SK-N-DZ (cell line): ENCODE measurements at regions not wholly inside any gene's neighbourhood (a gene's known extent, or its start where the extent isn't known, plus 50 kb on each side); places are given as distances from the start of the nearest gene placed in this dataset.

ENCODE experiments used
- DNase-seq: peaks from one replicate; pipeline ENCODE4 v3.0.0-alpha.2; 2015; ENCODE audit warnings: low spot score

- no peak for DNase-seq
Observed at GRCh38 chr14:34218881-34219280, 243.2 kb downstream of the SPTSSA start.

GRCh38 chr14:34214961-34215360, 247.1 kb downstream of the SPTSSA start:
- no peak for DNase-seq

DNA sequence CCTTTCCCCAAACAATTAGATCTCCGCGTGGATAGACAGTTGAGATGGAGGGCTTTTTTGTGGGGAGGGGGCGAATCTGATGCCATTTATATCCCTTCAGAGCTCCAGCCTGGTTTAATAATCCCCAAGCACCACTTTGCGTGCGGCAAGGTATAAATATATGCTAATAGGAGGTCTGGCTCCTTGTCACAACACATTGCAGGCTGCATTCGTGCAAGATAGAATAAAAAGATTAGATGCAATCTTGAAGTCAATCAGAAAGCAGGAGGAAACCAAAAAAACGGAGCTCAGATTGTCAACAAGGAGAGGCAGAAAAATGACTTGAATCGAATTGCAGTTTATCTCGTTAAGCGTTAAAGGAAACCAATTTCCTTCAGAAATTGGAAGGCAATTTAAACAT, 248.7 kb downstream of the SPTSSA start:
- DNase-seq, result no peak

GRCh38 chr14:34212172-34212929, 249.7 kb downstream of the SPTSSA start:
- DNase-seq, result no peak

GRCh38 chr14:34211732-34212131, 250.3 kb downstream of the SPTSSA start:
- DNase-seq, result no peak

GRCh38 chr14:34208532-34208931, 253.5 kb downstream of the SPTSSA start:
- DNase-seq, result no peak

GRCh38 chr14:34205799-34206198, 254.9 kb upstream of the EGLN3 start:
- DNase-seq, result no peak

DNA sequence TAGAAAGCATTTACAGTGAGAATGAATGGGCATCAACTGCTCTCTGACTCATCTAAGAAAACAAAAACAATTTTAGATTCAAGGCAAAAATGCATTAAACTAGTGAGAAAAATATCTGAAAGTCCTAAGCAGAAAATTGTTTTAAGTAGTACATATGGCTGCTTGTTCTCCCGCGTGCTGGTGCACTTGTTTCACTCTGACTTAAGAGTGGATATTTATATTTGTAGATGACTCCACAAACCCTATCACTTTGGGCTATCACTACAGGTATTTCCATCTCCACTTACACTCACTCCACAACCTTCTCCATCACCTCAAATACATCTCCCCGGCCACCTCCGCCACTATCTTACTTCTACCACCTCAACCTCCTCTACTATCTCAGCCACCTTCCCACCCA, 253.9 kb upstream of the EGLN3 start:
- no peak for DNase-seq

- DNase-seq, result no peak
Observed at GRCh38 chr14:34203251-34203722, 252.4 kb upstream of the EGLN3 start.

DNA sequence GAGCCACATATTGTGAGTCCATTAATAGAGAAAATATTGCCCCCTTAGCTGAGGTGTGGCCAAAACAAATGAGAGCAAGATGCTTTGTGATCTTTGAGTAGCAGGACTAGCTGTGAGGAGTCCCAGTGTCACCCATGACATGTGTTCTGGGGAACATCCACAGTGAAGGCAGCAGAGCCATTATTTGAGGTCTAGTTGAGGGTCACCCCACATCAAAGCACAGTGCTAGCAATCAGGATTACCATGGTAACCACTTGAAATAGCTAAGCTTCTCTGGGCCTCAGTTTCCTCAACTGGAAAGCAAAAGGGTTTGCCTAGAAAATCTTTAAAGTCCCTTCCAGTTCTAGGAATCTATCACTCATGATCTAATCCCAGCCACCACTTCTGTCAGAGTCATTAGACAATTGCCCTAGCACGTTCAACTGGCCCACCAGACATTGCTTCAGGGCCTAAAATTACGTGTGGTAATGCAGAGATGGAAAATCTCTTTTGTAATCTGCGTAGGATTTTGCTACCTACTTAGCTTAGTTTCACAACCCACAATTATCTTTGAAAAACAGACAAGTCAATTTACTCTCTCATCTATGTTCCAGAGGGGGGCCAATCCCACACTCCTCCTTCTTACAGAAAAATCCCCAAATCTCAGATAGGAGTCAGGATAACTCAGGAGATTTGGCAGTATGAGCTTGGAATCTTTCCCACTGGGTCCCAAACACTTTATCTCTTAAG, 251.2 kb upstream of the EGLN3 start:
- DNase-seq, result no peak

DNA sequence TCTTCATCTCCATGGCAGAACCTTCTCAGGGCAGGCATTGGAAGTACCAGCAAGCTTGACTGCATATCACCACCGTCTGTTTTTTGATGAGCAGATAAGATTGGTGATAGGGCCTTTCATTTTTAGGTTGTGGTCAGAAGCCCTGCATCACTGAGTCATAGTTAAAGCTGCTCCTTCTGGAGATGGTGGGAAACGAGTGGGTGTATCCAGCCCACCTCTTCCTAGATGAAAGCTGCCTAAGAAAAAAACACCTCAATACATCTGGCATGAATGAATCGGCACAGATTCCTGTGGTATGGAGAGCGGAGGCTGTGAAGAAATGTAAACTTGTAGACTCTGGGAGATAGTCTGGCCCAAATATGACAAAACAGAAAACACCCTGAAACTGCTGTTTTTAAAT, 248.7 kb upstream of the EGLN3 start:
- no peak for DNase-seq

DNA sequence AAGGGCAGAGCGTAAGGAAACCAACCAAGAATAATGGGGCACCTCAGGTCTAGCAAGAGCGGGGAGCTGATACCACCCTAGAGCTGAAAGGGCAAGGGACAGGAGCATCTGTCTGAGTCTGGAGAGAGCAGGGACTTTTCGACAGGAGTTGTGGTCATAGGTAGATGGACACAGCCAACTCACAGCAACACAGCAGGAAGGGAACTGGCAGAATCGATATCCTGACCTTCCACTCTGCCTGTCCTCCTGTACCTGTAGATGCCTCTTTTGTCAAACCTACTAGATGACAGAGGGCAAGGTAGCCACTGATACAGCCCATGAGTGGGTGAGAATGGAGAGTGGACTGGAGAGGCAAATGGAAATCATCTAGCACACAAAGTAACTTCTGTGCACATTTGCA, 247.2 kb upstream of the EGLN3 start:
- no peak for DNase-seq

DNA sequence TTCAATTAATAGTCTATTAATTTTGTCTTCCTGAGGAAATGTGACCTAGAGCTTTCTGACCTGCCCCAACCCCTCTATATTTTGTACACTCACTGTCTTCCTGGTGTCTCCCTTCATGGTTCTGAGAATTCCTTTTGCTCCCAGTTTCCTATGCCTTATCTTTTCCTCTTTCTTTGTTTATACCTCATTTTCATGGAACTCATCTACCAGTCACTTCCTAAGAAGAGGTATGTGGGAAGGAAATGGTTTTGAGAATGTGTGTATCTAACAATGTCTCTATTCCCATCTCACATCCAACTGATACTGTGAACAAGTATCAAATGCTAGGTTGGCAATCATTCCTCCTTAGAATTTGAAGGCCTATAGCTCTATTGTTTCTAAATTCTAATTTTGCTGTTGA, 245.1 kb upstream of the EGLN3 start:
- no peak for DNase-seq

GRCh38 chr14:34190717-34191116, 239.8 kb upstream of the EGLN3 start:
- no peak for DNase-seq

DNA sequence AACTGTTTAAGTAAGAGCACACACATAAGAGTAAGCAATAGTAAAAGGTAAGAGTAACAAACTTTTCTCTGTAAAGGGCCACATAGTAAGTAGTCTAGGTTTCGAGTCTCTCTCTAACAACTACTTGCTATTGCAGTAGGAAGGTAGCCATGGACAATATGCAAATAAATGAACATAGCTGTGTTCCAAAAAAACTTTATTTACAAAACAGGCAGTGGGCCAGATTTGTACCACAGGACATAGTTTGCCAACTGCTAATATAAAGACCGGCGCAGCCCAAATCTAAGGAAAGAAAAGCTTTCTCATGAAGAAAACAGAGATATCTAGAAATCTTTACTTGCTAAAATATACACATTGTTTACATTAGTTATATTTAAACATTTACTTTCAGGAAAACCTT, 239.0 kb upstream of the EGLN3 start:
- DNase-seq, result no peak

GRCh38 chr14:34187519-34188044, 236.7 kb upstream of the EGLN3 start:
- DNase-seq, result no peak

- DNase-seq, result no peak
Observed at GRCh38 chr14:34187061-34187460, 236.2 kb upstream of the EGLN3 start.

DNA sequence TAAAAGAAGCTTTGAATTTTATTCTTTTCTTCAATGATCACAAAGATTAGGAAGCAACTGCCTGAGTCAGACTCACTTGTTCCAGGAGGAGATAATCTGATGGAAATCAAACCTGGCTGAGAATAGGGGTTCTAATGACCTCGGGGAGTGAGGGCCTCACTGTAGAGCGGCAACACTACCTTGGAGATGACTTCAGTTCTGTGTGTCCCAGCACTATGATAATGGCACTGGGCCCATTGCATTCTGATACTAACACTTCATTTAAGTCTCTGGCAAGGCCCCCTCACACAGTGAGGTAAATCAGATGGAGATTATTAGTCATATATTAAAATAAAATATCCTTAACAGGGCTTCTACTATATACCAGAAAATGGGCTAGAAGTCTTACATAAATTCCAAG, 233.3 kb upstream of the EGLN3 start:
- DNase-seq, result no peak

DNA sequence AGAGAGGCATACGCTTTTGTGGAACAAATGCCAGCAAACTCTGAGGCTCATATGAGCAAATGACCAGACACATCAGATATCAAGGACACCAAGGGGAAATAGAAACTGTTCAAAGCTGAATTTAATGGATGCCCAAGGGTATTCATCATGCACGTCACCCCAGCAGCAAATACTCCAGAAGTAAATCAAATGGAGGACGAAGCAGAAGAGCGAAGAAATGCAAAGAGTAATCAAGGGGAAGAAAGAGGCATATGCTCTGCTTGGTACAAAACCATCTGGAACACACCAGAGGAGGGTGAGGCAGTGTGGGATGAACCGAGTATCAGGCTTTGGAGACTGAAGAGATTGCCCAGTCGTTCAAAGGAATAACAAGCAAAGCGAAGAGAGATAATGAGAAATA, 232.6 kb upstream of the EGLN3 start:
- DNase-seq, result no peak

- DNase-seq, result no peak
Observed at GRCh38 chr14:34181338-34181737, 230.5 kb upstream of the EGLN3 start.

DNA sequence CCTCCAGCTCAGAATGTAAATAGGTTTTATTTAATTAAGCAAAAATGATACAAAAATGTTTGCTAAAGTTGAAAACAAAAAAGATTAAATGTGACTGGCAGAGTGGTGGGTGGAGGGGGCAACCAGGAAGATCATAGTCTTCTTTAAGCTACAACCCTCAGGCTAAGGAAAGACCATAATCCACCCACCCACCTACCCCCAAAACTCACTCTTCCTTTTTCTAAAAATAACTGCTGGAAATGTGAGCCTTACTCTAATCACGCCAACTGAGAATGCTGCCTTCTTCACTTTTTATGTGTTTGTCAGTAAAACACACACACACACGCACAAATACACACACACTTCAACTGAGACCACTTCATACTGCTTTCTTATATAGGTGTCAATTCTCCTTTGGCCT, 230.0 kb upstream of the EGLN3 start:
- DNase-seq, result no peak

GRCh38 chr14:34180434-34180833, 229.6 kb upstream of the EGLN3 start:
- DNase-seq, result no peak

DNA sequence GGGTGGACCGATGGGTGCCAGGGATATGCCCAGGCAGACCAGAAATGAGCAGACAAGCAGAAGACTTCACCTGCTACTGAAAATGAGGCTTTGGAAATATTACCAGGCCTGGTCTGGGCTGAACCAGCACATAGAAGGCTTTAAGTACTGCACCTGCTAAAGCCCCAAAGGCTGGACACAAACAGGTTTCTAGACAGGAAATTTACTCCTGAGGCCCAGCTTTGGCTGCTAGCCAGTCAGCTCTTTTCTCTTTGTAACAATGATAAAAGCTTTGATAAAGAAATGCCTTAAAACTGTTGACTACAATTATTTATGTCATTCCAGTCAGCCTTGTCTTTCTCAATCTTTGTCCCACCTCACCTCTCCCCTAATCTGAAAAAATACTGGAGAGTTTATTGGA, 228.9 kb upstream of the EGLN3 start:
- no peak for DNase-seq
